ENCODE measurements at regions not wholly inside any gene's neighbourhood (a gene's known extent, or its start where the extent isn't known, plus 50 kb on each side); places are given as distances from the start of the nearest gene placed in this dataset.

- TF ChIP-seq CTCF (IDR thresholded peaks at IDR 0.05): no peak
- TF ChIP-seq POLR2A (IDR thresholded peaks at IDR 0.05): no peak
Measured at GRCh38 chr7:54847921-54848320, 88.9 kb upstream of the SEC61G start.
